ENCODE measurements at regions not wholly inside any gene's neighbourhood (a gene's known extent, or its start where the extent isn't known, plus 50 kb on each side); places are given as distances from the start of the nearest gene placed in this dataset.

DNA sequence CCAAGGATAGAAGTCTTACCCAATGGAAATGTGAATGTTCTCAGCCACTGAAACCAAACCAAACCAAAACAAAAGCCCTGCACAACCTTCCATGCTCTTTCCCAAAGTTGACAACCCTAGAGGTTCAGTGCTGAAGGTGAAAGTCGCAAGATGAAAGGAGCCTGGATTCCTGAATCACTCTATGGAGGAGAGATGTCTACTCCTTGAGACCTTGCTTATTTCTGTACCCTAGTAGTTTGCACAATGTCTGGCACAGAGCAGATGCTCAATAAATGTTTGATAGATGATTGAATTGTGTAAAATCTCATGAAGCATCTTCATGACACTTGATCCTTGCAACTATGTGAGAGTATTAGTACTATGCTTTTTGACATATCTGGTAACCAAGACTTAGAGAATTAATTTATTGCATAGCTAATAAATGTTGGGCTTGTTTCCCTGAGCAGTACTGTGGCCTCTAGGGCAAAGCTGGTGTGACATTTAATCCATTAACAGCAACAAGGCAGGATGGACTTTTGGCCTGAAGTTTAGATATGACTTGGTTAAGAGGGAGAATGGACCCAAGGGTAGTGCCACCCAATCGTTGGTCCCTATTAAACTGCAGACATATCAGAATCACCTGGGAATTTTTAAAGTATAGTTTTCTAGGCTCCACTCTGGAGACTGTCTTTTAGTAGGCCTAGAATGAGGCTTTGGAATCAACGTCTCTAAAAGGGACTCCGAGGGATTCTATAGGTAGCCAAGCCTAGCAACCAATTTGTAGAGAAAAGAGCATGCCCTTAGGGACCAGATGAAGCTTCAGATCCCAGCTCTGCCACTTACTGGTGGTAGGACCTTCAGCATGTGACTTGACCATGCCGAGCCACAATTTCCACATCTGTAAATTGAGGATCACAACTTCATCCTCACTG lies 145.9 kb downstream of the DDX1 start:
- H3K79me2 ChIP-seq (ENCODE audit: low read length): no peaks in the 10 kb centered on the region
- H3K27ac ChIP-seq (ENCODE audit: low read length): no peak overlapping the region
- no peaks in the 10 kb centered on the region for H3K9me2 ChIP-seq (replicated peaks; ENCODE audit: insufficient read depth, low read length)
- H3F3A ChIP-seq (ENCODE audit: insufficient read depth, low read length): no peaks in the 10 kb centered on the region
- H3K9me3 ChIP-seq (replicated peaks; ENCODE audit: insufficient read depth, low read length): no peaks in the 10 kb centered on the region
- no peak overlapping the region for H3K4me2 ChIP-seq (ENCODE audit: low read depth, low read length)
- no peaks in the 10 kb centered on the region for H4K20me1 ChIP-seq (ENCODE audit: insufficient read depth, low read length)
- no peak for DNase-seq
- H3K36me3 ChIP-seq (replicated peaks; ENCODE audit: insufficient read depth, low read length): no peaks in the 10 kb centered on the region
- H3K27me3 ChIP-seq (replicated peaks; ENCODE audit: insufficient read depth, low read length): no peaks in the 10 kb centered on the region
- H2AFZ ChIP-seq (ENCODE audit: low read length): no peak overlapping the region
- H3K9ac ChIP-seq (ENCODE audit: low read length): no peak overlapping the region
- TF ChIP-seq, protein P1, sequence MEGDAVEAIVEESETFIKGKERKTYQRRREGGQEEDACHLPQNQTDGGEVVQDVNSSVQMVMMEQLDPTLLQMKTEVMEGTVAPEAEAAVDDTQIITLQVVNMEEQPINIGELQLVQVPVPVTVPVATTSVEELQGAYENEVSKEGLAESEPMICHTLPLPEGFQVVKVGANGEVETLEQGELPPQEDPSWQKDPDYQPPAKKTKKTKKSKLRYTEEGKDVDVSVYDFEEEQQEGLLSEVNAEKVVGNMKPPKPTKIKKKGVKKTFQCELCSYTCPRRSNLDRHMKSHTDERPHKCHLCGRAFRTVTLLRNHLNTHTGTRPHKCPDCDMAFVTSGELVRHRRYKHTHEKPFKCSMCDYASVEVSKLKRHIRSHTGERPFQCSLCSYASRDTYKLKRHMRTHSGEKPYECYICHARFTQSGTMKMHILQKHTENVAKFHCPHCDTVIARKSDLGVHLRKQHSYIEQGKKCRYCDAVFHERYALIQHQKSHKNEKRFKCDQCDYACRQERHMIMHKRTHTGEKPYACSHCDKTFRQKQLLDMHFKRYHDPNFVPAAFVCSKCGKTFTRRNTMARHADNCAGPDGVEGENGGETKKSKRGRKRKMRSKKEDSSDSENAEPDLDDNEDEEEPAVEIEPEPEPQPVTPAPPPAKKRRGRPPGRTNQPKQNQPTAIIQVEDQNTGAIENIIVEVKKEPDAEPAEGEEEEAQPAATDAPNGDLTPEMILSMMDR (IDR thresholded peaks at IDR 0.05; ENCODE audit: low read length): no peak
- no peak for TF ChIP-seq EZH2phosphoT487 (IDR thresholded peaks at IDR 0.05; ENCODE audit: low read length)
- no peak for TF ChIP-seq EZH2 (optimal IDR thresholded peaks at IDR 0.05; ENCODE audit: low read depth, low read length)
- H3K4me1 ChIP-seq (ENCODE audit: low read length): no peaks in the 10 kb centered on the region
- no peak overlapping the region for H3K4me3 ChIP-seq (ENCODE audit: low read length)

GRCh38 chr2:15738225-15738546 lies 146.5 kb downstream of the DDX1 start:
- Histone ChIP-seq H3F3A (ENCODE audit: insufficient read depth, low read length) (no peaks in the 10 kb centered on the region), H3K9ac (ENCODE audit: low read length) (no peak overlapping the region), H3K4me3 (ENCODE audit: low read length) (no peak overlapping the region), H3K9me3 (replicated peaks; ENCODE audit: insufficient read depth, low read length) (no peaks in the 10 kb centered on the region), H3K79me2 (ENCODE audit: low read length) (no peaks in the 10 kb centered on the region), H3K36me3 (replicated peaks; ENCODE audit: insufficient read depth, low read length) (no peaks in the 10 kb centered on the region), H3K27me3 (replicated peaks; ENCODE audit: insufficient read depth, low read length) (no peaks in the 10 kb centered on the region), H4K20me1 (ENCODE audit: insufficient read depth, low read length) (no peaks in the 10 kb centered on the region), H2AFZ (ENCODE audit: low read length) (no peak overlapping the region), H3K4me2 (ENCODE audit: low read depth, low read length) (no peak overlapping the region), H3K9me2 (replicated peaks; ENCODE audit: insufficient read depth, low read length) (no peaks in the 10 kb centered on the region), H3K27ac (ENCODE audit: low read length) (no peak overlapping the region), H3K4me1 (ENCODE audit: low read length) (no peaks in the 10 kb centered on the region)
- TF ChIP-seq, protein P1 (IDR thresholded peaks at IDR 0.05; ENCODE audit: low read length): no peak
- TF ChIP-seq EZH2phosphoT487 (IDR thresholded peaks at IDR 0.05; ENCODE audit: low read length): no peak
- TF ChIP-seq EZH2 (optimal IDR thresholded peaks at IDR 0.05; ENCODE audit: low read depth, low read length): no peak
- no peak for DNase-seq

DNA sequence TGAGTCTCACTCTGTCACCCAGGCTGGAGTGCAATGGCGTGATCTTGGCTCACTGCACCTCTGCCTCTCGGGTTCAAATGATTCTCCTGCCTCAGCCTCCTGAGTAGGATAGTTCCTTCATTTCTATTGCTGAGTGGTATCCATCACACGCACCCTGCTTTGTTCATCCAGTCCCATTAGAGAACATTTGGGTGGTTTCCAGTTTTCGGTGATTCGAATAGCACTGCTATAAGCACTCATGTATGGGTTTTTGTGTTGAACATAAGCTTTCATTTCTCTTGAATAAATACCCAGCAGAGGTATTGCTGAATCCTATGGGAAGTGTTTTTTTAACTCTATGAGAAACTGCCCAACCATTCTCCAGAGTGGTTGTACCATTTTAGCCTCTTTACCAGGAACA lies 147.3 kb downstream of the DDX1 start:
- Histone ChIP-seq H3K9me3 (replicated peaks; ENCODE audit: insufficient read depth, low read length) (no peaks in the 10 kb centered on the region), H3K9me2 (replicated peaks; ENCODE audit: insufficient read depth, low read length) (no peaks in the 10 kb centered on the region), H3K4me1 (ENCODE audit: low read length) (no peaks in the 10 kb centered on the region), H4K20me1 (ENCODE audit: insufficient read depth, low read length) (no peaks in the 10 kb centered on the region), H3K36me3 (replicated peaks; ENCODE audit: insufficient read depth, low read length) (no peaks in the 10 kb centered on the region), H3K4me2 (ENCODE audit: low read depth, low read length) (no peak overlapping the region), H3K9ac (ENCODE audit: low read length) (no peak overlapping the region), H3K79me2 (ENCODE audit: low read length) (no peaks in the 10 kb centered on the region), H3K27ac (ENCODE audit: low read length) (no peak overlapping the region), H3K27me3 (replicated peaks; ENCODE audit: insufficient read depth, low read length) (no peaks in the 10 kb centered on the region), H3K4me3 (ENCODE audit: low read length) (no peak overlapping the region), H2AFZ (ENCODE audit: low read length) (no peak overlapping the region), H3F3A (ENCODE audit: insufficient read depth, low read length) (no peaks in the 10 kb centered on the region)
- DNase-seq: no peak
- no peak for TF ChIP-seq EZH2 (optimal IDR thresholded peaks at IDR 0.05; ENCODE audit: low read depth, low read length)
- TF ChIP-seq, protein P1 (IDR thresholded peaks at IDR 0.05; ENCODE audit: low read length): no peak
- TF ChIP-seq EZH2phosphoT487 (IDR thresholded peaks at IDR 0.05; ENCODE audit: low read length): no peak
